HG03520 (cell line): ENCODE measurements at regions not wholly inside any gene's neighbourhood (a gene's known extent, or its start where the extent isn't known, plus 50 kb on each side); places are given as distances from the start of the nearest gene placed in this dataset.

Source experiments
- ATAC-seq: cut with Tn5 transposase; IDR thresholded peaks from one replicate; pipeline ENCODE4 v1.9.1; 2021; ENCODE audit warnings: mild to moderate bottlenecking, moderate library complexity; ENCODE audit not compliant: unreplicated experiment

- no peak for ATAC-seq
Measured at GRCh38 chr22:22082229-22082835, 99.7 kb upstream of the TOP3B start.

GRCh38 chr22:22080270-22080669 lies 97.7 kb upstream of the TOP3B start:
- ATAC-seq, result no peak

DNA sequence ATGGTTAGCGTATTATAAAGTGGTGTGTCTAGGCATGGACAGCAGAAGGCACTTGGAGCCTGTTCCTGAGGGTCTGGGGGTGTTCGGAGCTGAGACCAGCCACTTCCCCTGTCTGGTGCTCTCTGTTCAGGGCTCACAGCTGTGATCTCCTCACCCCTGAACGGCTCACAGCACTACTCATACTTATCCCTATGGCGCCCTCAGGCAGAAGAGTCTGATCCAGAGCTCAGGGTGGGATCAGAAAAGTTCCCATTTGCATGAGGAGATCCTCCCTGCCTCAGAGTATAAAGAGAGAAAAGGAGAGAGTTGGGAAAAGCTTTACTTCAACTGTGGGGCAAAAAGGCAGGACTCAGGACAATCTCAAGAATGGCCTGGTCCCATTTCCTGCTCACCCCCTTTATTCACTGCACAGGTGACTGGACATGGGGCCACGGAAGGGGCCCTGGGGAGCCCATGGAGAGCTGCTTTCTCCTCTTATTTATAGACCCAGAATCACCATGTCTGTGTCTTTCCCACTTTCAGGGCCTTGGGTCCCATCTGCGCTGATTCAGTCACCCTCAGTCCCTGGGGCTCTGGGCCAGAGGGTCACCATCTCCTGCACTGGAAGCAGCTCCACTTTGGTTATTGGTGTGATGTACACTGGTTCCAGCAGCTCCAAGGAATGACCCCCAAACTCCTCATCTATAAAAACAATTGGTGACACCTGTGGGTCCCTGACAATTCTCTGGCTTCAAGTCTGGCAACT lies 97.0 kb upstream of the TOP3B start:
- no peak for ATAC-seq

DNA sequence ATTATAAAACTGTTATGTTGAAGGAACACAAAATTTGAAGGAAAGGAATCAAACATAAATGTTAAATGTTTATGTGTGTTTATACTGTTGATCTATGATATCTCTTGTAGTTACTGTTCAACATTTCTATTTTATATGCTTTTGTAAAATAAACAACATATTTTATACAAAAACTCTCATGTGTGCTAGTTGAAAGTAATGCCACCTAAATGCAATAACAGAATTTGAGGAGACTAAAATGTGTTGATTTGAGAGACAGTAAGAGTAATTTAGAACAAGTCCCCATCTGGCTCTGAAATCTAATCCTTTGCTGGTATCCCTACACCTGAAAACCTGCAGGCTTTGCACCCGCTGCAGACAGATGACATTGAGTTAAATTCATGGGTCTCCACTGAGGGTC lies 95.7 kb upstream of the TOP3B start:
- ATAC-seq, result no peak

- ATAC-seq, result no peak
Measured at GRCh38 chr22:22076932-22077703, 94.5 kb upstream of the TOP3B start.

- no peak for ATAC-seq
Measured at GRCh38 chr22:22076361-22076760, 93.8 kb upstream of the TOP3B start.

GRCh38 chr22:22075382-22076163 lies 93.0 kb upstream of the TOP3B start:
- ATAC-seq, result no peak

GRCh38 chr22:22074634-22075381 lies 92.2 kb upstream of the TOP3B start:
- ATAC-seq, result no peak

GRCh38 chr22:22073769-22074561 lies 91.4 kb upstream of the TOP3B start:
- no peak for ATAC-seq

DNA sequence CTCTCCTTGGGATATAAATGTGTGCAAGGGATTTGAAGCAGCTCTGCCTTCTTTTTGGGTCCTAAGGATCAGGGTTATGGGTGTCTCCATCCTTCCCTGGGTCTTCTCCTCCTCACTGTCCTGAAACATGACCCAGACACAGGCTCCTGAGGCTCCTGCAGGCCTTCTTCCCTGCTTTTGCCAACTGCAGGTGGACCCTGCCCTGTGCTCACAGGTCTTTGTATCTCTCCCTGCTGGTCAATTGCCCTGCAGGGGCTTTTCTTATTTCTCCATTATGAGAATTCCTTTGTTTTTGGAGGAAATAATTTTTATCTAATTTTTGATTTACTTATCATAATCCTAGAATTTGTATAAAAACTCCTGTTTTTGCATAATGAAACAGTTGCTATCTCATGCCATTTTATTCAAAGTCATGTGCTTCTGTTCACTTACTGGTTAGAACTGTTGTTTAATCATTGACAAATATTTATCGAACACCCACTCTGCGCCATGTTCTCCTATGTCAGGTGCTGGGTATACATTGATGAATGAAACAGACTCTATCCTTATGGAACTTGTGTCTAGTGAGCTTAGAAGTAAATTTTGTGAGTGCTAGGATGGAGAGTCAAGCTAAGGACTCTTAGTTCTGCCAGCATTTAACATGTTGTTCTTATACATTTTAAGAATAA lies 89.7 kb upstream of the TOP3B start:
- ATAC-seq, result no peak

DNA sequence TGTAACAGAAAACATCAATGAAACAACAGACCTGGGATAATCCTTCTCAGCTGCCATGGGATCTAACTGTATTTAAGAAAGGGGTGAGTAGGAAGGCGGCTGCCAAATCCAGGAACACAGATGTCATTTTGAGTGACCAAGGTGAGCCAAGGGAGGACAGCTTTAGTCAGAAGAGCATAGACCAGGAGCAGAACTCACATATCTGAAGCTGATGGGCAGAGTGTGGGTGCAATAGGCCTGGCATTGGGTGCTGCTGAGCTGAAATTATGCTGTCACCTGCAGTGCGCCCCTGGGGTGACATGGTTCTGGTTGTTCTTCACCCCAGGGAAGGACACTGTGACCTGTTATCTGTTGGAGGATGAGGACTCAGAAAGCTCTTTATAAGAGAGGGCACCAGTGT lies 88.9 kb upstream of the TOP3B start:
- ATAC-seq, result no peak

GRCh38 chr22:22070371-22070824 lies 87.8 kb upstream of the TOP3B start:
- no peak for ATAC-seq

GRCh38 chr22:22069450-22070370 lies 87.1 kb upstream of the TOP3B start:
- no peak for ATAC-seq

DNA sequence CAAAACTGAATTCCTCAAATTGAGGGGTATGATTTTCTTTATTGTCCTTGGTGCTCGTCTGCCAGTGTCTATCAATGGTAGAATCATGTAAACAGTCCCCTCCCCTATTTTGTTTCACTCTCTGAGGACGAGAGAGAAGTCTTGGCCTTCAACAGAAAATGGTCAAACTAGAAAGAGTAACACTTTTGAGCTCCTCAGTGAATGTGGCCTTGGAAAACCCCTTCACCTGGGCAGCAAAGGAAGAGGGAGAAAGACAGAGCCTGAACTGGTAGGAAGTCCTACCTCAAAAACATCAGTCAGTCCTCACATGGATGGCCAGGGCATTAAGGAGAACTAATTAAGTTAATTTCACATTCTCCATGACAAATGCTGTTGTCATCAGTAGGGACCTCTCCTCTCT lies 86.1 kb upstream of the TOP3B start:
- no peak for ATAC-seq

DNA sequence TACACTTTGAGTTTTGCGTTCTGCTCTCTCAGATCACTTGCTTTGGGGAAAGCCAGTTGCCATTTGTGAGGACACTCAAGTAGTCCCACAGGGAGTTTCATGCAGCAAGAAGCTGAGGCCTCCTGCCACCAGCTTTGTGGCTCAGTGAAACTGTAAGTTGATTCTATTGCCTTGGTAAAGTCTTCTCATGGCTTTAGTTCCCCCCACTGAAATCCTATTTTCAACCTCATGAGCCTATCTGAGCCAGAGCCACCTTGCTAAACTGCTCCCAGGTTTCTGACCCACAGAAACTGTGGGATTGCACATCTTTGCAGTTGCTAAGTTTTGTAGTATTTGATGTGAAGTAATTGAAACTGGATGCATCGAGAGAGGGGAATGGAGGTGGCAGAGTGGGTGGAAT lies 85.4 kb upstream of the TOP3B start:
- ATAC-seq, result no peak

DNA sequence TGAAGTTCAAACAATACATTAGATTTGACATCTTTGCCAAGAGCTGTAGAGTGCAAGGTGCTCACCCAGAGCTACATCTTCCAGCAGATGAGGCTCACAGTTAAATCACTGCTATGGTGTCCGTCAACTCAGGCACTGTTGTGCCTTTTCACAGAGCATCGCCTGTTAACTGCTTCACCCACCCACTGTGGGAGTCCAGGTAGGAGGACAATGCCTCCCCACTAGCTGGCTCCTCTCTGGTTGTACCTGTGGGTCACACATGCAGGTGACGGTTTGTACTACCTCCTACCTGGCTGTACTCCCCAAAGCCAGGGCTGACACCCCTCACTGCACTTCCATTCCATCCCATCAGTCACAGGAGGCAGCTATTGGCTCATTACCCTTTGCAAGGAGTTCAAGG lies 84.6 kb upstream of the TOP3B start:
- no peak for ATAC-seq

DNA sequence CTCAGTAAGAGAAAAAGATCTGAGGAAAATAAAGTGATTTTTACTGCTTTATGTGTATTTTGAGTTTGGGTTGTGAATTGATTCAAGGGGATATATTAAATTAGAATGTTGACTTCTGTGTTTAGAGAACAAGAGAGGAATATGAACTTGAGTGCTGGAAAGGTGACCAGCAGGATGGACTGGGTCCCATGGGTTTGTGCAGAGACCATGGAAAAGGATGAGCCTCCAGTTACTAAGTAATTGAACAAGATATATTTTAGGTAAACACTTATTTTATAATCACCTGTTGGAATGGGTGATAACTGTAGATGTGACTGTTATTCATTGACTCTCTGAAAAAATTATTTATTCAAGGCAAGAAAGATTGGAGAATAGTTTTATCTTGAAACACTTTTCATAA lies 82.0 kb upstream of the TOP3B start:
- ATAC-seq, result no peak

DNA sequence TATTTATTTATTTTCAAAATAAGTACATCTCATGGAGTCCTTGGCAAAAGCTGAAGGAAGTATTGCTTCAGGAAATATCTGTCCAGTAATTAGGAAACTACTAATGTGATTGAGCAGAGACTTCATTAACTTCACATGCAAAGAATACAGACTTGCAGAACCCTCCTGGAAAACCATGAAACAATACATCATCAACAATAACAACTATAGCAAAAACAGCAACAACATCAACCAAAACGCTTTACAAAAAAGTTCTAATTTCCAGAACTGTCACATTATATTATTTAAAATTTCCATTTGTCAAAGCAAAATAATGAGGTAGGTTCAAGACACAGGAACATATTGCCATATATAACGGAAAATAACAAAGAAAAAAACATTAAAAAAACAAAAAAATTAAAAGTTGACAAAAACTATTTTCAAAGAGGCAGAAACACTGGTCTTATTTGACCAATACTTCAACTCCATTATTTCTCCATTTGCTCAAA lies 79.8 kb upstream of the TOP3B start:
- ATAC-seq, result no peak
